ENCODE measurements at regions not wholly inside any gene's neighbourhood (a gene's known extent, or its start where the extent isn't known, plus 50 kb on each side); places are given as distances from the start of the nearest gene placed in this dataset.

DNA sequence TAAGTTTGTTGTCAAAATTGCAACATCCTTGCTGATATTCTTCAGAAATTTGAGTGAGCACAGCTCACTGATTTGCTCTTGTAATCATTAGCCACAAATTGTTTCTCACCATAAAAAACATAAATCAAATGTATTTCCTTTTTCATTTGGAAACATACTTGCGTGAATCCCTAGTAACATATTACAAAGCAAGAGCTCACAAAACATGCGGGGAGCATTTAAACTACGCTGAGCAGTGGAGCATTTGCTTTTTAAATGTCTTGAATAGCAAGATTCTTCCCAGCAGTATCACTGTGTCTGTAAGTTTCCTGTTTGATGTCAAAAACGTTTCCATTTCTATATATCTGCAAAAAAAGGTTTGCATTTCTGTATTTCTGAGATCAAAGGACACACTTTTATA is 788.3 kb upstream of the SALL3 start:
- Histone ChIP-seq H3K36me3 (no peaks in the 10 kb centered on the region), H3K4me1 (no peaks in the 10 kb centered on the region), H3K27ac (no peak overlapping the region), H3K27me3 (no peaks in the 10 kb centered on the region), H3K4me3 (no peak overlapping the region), H3K9me3 (peaks cover 0 to 5% (median 0%) of the 10 kb centered on the region in 4 donors)
- intact Hi-C loops (cut with DNase I), result no loop called here
- WGBS, 2 donors, result 32 to 53% methylated on average over 4 of the region's 4 CpGs
- DNase-seq, result no peak
- no peak for TF ChIP-seq POLR2AphosphoS5 (IDR thresholded peaks at IDR 0.05)
- TF ChIP-seq EP300 (IDR thresholded peaks at IDR 0.05), result no peak
- TF ChIP-seq, protein P1, sequence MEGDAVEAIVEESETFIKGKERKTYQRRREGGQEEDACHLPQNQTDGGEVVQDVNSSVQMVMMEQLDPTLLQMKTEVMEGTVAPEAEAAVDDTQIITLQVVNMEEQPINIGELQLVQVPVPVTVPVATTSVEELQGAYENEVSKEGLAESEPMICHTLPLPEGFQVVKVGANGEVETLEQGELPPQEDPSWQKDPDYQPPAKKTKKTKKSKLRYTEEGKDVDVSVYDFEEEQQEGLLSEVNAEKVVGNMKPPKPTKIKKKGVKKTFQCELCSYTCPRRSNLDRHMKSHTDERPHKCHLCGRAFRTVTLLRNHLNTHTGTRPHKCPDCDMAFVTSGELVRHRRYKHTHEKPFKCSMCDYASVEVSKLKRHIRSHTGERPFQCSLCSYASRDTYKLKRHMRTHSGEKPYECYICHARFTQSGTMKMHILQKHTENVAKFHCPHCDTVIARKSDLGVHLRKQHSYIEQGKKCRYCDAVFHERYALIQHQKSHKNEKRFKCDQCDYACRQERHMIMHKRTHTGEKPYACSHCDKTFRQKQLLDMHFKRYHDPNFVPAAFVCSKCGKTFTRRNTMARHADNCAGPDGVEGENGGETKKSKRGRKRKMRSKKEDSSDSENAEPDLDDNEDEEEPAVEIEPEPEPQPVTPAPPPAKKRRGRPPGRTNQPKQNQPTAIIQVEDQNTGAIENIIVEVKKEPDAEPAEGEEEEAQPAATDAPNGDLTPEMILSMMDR (IDR thresholded peaks at IDR 0.05), result no peak
- TF ChIP-seq POLR2A (IDR thresholded peaks at IDR 0.05), result no peak

DNA sequence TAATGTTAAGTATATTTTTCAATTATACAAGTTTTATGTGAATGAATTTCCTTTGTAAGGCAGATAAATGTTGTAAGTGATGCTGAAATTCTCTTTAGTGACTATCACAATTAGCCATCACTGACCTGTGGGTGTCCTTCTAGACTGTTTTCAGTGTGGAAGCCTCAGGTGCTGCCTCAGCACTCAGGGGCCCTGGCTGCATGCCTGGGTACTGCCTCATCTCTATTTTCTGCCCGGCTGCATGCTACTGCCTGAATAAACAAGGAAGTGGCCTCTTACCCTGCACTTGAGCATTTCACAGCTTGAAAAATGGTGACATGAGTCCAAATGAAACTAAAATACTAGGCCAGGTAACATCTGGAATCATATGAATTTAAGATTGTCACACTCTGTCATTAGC is 787.6 kb upstream of the SALL3 start:
- H3K27ac ChIP-seq, result no peak overlapping the region
- WGBS, 2 donors, result 4 to 5% methylated on average over 1 of the region's 1 CpG
- TF ChIP-seq EP300 (IDR thresholded peaks at IDR 0.05) (no peak), POLR2A (IDR thresholded peaks at IDR 0.05) (no peak)
- TF ChIP-seq, protein P1 (IDR thresholded peaks at IDR 0.05), result no peak
- no peaks in the 10 kb centered on the region for H3K27me3 ChIP-seq
- intact Hi-C loops (cut with DNase I), result no loop called here
- H3K4me1 ChIP-seq, result no peaks in the 10 kb centered on the region
- peaks cover 0 to 5% (median 0%) of the 10 kb centered on the region in 4 donors for H3K9me3 ChIP-seq
- no peaks in the 10 kb centered on the region for H3K36me3 ChIP-seq
- H3K4me3 ChIP-seq, result no peak overlapping the region
- no peak for DNase-seq

DNA sequence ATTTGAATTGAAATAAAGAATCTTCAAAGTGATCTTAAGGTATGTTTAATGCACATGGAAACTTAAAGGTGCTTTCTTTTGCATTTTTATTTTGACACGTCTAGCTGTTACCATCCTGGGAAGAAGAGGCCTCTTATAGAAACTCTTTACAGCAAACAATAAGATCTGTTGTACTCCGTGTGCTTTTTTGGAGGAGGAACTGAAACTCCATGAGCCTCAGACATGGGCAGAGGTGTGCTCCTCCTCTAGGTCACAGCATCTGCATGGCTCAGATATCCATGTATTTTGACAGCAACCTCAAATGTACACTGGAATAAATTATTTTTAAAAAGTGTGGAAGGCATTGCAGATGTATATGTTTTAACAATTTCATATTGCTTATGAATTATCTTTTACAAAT is 783.3 kb upstream of the SALL3 start:
- Histone ChIP-seq H3K27me3 (no peaks in the 10 kb centered on the region), H3K4me3 (no peak overlapping the region), H3K27ac (no peak overlapping the region), H3K4me1 (no peaks in the 10 kb centered on the region), H3K9me3 (no peaks in the 10 kb centered on the region), H3K36me3 (no peaks in the 10 kb centered on the region)
- intact Hi-C loops (cut with DNase I), result no loop called here
- WGBS, 2 donors, result 86% methylated on average over 2 of the region's 2 CpGs
- no peak for DNase-seq
- TF ChIP-seq POLR2A (IDR thresholded peaks at IDR 0.05) (no peak), POLR2AphosphoS5 (IDR thresholded peaks at IDR 0.05) (no peak), EP300 (IDR thresholded peaks at IDR 0.05) (no peak)
- TF ChIP-seq, protein P1 (IDR thresholded peaks at IDR 0.05), result no peak

DNA sequence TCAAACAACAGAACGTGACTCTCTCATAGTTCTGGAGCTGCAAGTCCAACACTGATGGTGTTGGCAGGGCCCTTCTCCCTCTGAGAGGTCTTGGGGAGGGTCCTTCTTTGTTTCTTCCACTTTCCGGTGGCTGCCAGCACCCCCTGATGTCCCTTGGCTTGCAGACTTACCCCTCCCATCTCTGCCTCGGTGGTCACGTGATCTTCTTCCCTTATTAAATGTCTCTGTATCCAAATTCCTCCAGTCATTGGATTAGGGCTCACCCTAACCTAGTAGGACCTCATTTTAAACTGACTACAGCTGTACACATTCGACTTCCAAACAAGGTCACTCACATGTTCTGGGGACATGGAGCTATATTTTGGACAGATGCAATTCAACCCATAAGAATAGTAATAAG is 780.6 kb upstream of the SALL3 start:
- intact Hi-C loops (cut with DNase I), result no loop called here
- WGBS, 2 donors, result 64 to 74% methylated on average over 5 of the region's 5 CpGs

DNA sequence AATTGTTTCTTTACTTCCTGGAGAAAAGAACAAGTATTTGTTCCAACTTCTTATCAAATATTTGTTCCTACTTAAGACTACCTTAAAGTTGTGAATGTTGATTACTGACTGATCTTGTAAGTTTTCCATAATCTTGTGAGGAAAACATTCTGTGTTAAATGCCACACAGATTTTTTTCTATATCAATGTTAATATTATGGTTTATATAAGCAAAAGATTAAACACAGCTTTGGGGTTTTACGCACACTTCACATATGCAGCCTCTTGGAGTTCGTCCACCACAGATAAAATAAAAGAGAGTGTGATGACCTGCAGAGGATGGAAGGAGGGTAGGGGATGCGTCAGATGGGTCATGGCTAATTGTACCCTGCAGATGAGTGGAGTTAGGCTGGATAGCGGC is 780.0 kb upstream of the SALL3 start:
- no peak for DNase-seq
- Histone ChIP-seq H3K4me1 (no peaks in the 10 kb centered on the region), H3K4me3 (no peak overlapping the region), H3K27me3 (no peaks in the 10 kb centered on the region), H3K9me3 (no peaks in the 10 kb centered on the region), H3K27ac (no peak overlapping the region), H3K36me3 (no peaks in the 10 kb centered on the region)
- intact Hi-C loops (cut with DNase I), result no loop called here
- TF ChIP-seq EP300 (IDR thresholded peaks at IDR 0.05), result no peak
- TF ChIP-seq, protein P1 (IDR thresholded peaks at IDR 0.05), result no peak
- no peak for TF ChIP-seq POLR2A (IDR thresholded peaks at IDR 0.05)
- TF ChIP-seq POLR2AphosphoS5 (IDR thresholded peaks at IDR 0.05), result no peak
- WGBS, 2 donors, result 76 to 86% methylated on average over 4 of the region's 4 CpGs

More for the DNA sequence above, 780.6 kb upstream of the SALL3 start:
- H3K36me3 ChIP-seq, result no peaks in the 10 kb centered on the region
- no peaks in the 10 kb centered on the region for H3K27me3 ChIP-seq
- H3K27ac ChIP-seq, result no peak overlapping the region
- no peaks in the 10 kb centered on the region for H3K9me3 ChIP-seq
- H3K4me3 ChIP-seq, result no peak overlapping the region
- H3K4me1 ChIP-seq, result no peaks in the 10 kb centered on the region
- TF ChIP-seq EP300 (IDR thresholded peaks at IDR 0.05), result no peak
- no peak for TF ChIP-seq POLR2AphosphoS5 (IDR thresholded peaks at IDR 0.05)
- no peak for TF ChIP-seq POLR2A (IDR thresholded peaks at IDR 0.05)
- no peak for DNase-seq

Measured in sigmoid colon (tissue), 6 donors.